ENCODE measurements at regions not wholly inside any gene's neighbourhood (a gene's known extent, or its start where the extent isn't known, plus 50 kb on each side); places are given as distances from the start of the nearest gene placed in this dataset.

- DNase-seq (ENCODE audit: low read depth in 2 of 2), result no peak
Measured at GRCh38 chr14:98808494-98809407, 463.2 kb downstream of the BCL11B start.

GRCh38 chr14:98816195-98816594 is 455.8 kb downstream of the BCL11B start:
- DNase-seq (ENCODE audit: low read depth in 2 of 2), result no peak

GRCh38 chr14:98816720-98817119 is 455.3 kb downstream of the BCL11B start:
- DNase-seq (ENCODE audit: low read depth in 2 of 2), result no peak

GRCh38 chr14:98819132-98819866 is 452.7 kb downstream of the BCL11B start:
- DNase-seq (ENCODE audit: low read depth in 2 of 2), result no peak

GRCh38 chr14:98819867-98820206 is 452.2 kb downstream of the BCL11B start:
- no peak for DNase-seq (ENCODE audit: low read depth in 2 of 2)

- no peak for DNase-seq (ENCODE audit: low read depth in 2 of 2)
Measured at GRCh38 chr14:98822917-98823316, 449.1 kb downstream of the BCL11B start.

GRCh38 chr14:98826618-98827017 is 445.4 kb downstream of the BCL11B start:
- DNase-seq (ENCODE audit: low read depth in 2 of 2), result no peak

GRCh38 chr14:98834119-98834518 is 437.9 kb downstream of the BCL11B start:
- no peak for DNase-seq (ENCODE audit: low read depth in 2 of 2)

GRCh38 chr14:98835051-98835824 is 436.8 kb downstream of the BCL11B start:
- no peak for DNase-seq (ENCODE audit: low read depth in 2 of 2)

- no peak for DNase-seq (ENCODE audit: low read depth in 2 of 2)
Measured at GRCh38 chr14:98835825-98836100, 436.2 kb downstream of the BCL11B start.

- DNase-seq (ENCODE audit: low read depth in 2 of 2), result no peak
Measured at GRCh38 chr14:98840091-98840490, 431.9 kb downstream of the BCL11B start.

- DNase-seq (ENCODE audit: low read depth in 2 of 2), result no peak
Measured at GRCh38 chr14:98840511-98840910, 431.5 kb downstream of the BCL11B start.

- no peak for DNase-seq (ENCODE audit: low read depth in 2 of 2)
Measured at GRCh38 chr14:98844456-98844855, 427.5 kb downstream of the BCL11B start.

GRCh38 chr14:98847521-98848468 is 424.2 kb downstream of the BCL11B start:
- DNase-seq (ENCODE audit: low read depth in 2 of 2), result no peak

- no peak for DNase-seq (ENCODE audit: low read depth in 2 of 2)
Measured at GRCh38 chr14:98853063-98853729, 418.8 kb downstream of the BCL11B start.

- DNase-seq (ENCODE audit: low read depth in 2 of 2), result no peak
Measured at GRCh38 chr14:98855926-98856715, 415.9 kb downstream of the BCL11B start.

GRCh38 chr14:98858158-98858557 is 413.8 kb downstream of the BCL11B start:
- no peak for DNase-seq (ENCODE audit: low read depth in 2 of 2)

GRCh38 chr14:98858561-98858960 is 413.4 kb downstream of the BCL11B start:
- no peak for DNase-seq (ENCODE audit: low read depth in 2 of 2)

GRCh38 chr14:98859301-98859700 is 412.7 kb downstream of the BCL11B start:
- DNase-seq (ENCODE audit: low read depth in 2 of 2), result no peak

GRCh38 chr14:98864211-98864610 is 407.8 kb downstream of the BCL11B start:
- no peak for DNase-seq (ENCODE audit: low read depth in 2 of 2)

Data from fibroblast of skin of left quadriceps (primary cell).